ENCODE measurements at regions not wholly inside any gene's neighbourhood (a gene's known extent, or its start where the extent isn't known, plus 50 kb on each side); places are given as distances from the start of the nearest gene placed in this dataset.

DNA sequence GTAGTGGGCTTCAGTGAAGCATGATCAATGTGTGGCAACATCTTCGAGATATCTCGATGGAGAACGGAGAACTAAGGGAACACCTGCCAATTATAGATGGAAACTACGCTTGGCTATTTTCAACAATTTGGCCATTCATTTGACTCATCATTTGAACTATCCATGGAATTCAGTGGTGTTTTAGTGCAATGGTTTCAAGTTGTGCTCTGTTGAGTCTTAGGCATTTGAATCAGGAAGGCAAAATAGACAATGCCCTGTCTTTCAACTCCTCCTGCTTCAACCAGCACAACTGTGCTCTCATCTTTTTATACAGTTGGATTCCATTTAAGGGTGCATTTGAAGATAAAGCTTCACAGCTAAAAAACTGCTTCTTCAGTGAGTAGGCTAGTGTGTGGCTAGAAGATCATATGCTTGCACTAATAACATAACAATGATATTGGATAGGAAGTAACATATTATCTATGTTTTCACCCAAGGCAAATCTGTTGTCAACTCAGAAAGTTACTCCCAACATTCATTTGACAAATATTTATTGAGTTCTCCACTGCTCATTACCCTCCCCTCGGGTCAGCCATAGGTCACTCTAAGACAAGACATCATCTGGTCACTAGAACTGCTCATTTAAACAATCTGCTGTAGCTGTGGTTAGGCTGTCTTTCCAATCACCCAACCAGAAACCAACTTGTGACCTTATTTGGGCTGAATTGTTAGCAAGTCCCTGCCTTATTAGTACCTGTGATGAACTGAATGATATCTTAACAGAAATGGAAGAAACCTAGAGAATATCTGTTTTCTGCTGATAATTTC is 314.1 kb upstream of the SP4 start:
- no peak for TF ChIP-seq CTCF (IDR thresholded peaks at IDR 0.05)
- Mint-ChIP-seq H3K9me3 (peaks cover 5% of the 10 kb centered on the region), H3K27me3 (ENCODE audit: low read depth, poor library complexity) (no peaks in the 10 kb centered on the region), H3K4me3 (no peak overlapping the region), H3K27ac (no peak overlapping the region), H3K36me3 (ENCODE audit: low read depth) (no peaks in the 10 kb centered on the region), H3K4me1 (peaks cover 7% of the 10 kb centered on the region)
- DNase-seq = no peak

- Mint-ChIP-seq H3K4me1 (peaks cover 5% of the 10 kb centered on the region), H3K4me3 (no peak overlapping the region), H3K27ac (no peak overlapping the region), H3K36me3 (ENCODE audit: low read depth) (no peaks in the 10 kb centered on the region), H3K27me3 (ENCODE audit: low read depth, poor library complexity) (no peaks in the 10 kb centered on the region), H3K9me3 (no peaks in the 10 kb centered on the region)
- TF ChIP-seq CTCF (IDR thresholded peaks at IDR 0.05) = no peak
- DNase-seq = no peak
Observed at GRCh38 chr7:21123586-21123985, 304.3 kb upstream of the SP4 start.

GRCh38 chr7:21125297-21125696 is 302.6 kb upstream of the SP4 start:
- no peaks in the 10 kb centered on the region for H3K9me3 Mint-ChIP-seq
- H3K27me3 Mint-ChIP-seq (ENCODE audit: low read depth, poor library complexity) = peaks cover 5% of the 10 kb centered on the region
- no peak overlapping the region for H3K4me3 Mint-ChIP-seq
- TF ChIP-seq CTCF (IDR thresholded peaks at IDR 0.05) = no peak
- no peak for DNase-seq
- no peak overlapping the region for H3K27ac Mint-ChIP-seq
- H3K36me3 Mint-ChIP-seq (ENCODE audit: low read depth) = no peaks in the 10 kb centered on the region
- peaks cover 12% of the 10 kb centered on the region for H3K4me1 Mint-ChIP-seq

DNA sequence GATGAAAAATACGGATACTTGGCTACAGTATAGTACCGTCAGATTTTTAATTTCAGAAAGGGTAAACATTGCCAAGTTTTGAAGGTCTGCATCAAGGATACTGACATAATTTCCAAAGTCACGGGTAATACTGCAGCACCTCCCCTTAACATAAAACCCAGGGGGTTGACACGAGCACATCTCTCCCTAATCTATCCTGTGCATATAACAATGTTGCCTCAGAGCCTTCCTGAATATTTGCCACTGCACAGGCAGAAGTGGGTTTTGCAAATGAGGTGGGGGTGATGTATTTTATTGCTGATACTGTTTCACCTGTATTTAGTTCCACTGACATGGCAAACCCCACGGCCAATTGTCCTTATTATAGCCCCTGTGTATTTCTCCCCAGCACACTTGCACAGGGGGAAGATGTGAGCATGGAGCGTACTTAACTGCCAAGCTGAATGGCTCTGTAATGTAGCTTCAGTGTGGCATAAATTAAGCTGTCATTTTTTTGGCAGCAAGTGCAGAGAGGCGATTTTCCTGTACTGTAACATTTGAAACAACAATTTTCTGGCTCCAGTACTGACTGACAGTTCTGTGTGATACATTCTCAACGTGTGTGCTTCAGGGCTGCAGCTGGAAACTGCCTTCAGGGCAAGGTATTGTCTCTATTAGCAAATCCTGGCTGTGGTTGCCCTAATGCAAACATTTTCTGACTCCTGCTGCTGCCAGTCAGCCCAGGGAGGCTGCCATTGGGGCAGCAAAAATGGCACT is 299.6 kb upstream of the SP4 start:
- Mint-ChIP-seq H3K36me3 (ENCODE audit: low read depth) (no peaks in the 10 kb centered on the region), H3K4me3 (no peak overlapping the region), H3K4me1 (peaks cover 12% of the 10 kb centered on the region), H3K27me3 (ENCODE audit: low read depth, poor library complexity) (peaks cover 5% of the 10 kb centered on the region), H3K27ac (no peak overlapping the region), H3K9me3 (no peaks in the 10 kb centered on the region)
- DNase-seq = no peak
- no peak for TF ChIP-seq CTCF (IDR thresholded peaks at IDR 0.05)

DNA sequence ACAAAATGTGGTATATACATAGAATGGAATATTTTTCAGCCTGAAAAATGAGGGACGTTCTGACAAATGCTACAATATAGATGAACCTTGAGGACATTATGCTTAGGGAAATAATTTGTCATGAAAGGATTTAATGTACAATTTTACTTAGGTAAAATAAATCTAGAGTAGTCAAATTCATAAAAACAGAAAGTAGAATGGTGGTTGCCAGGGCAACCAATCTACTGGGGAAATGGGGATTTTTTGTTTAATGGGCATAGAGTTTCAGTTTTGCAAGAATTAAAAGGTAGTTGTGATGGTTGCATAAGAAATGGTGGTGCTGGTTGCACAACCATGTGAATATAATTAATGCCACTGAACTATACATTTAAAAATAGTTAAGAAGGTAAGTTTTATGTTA is 296.0 kb upstream of the SP4 start:
- Mint-ChIP-seq H3K4me1 (peaks cover 12% of the 10 kb centered on the region), H3K36me3 (ENCODE audit: low read depth) (peaks cover 7% of the 10 kb centered on the region), H3K4me3 (no peak overlapping the region), H3K9me3 (peaks cover 14% of the 10 kb centered on the region), H3K27me3 (ENCODE audit: low read depth, poor library complexity) (peaks cover 10% of the 10 kb centered on the region), H3K27ac (no peak overlapping the region)
- TF ChIP-seq CTCF (IDR thresholded peaks at IDR 0.05) = no peak
- no peak for DNase-seq
